A673 (cell line): ENCODE measurements at regions not wholly inside any gene's neighbourhood (a gene's known extent, or its start where the extent isn't known, plus 50 kb on each side); places are given as distances from the start of the nearest gene placed in this dataset.

Source experiments
- EZH2 ChIP-seq: fragments of 200-600 bp; sonication (generic); IDR thresholded peaks from 2 replicates; pipeline ENCODE4 v1.6.1; 2017; ENCODE audit warnings: borderline replicate concordance, low read depth, mild to moderate bottlenecking, mixed read lengths, antibody characterized with exemption, low read length; ENCODE audit not compliant: poor library complexity, severe bottlenecking
- TF ChIP-seq, protein P1 (sequence below): fragments of 300-800, 200-600 bp; sonication (generic); conservative IDR thresholded peaks from 2 replicates; pipeline ENCODE4 v1.5.1; 2017; ENCODE audit warnings: low read depth, mild to moderate bottlenecking, antibody characterized with exemption, low read length, moderate library complexity, mixed read lengths

GRCh38 chr12:124194264-124194892, 100.5 kb upstream of the RFLNA start:
- TF ChIP-seq, protein P1, sequence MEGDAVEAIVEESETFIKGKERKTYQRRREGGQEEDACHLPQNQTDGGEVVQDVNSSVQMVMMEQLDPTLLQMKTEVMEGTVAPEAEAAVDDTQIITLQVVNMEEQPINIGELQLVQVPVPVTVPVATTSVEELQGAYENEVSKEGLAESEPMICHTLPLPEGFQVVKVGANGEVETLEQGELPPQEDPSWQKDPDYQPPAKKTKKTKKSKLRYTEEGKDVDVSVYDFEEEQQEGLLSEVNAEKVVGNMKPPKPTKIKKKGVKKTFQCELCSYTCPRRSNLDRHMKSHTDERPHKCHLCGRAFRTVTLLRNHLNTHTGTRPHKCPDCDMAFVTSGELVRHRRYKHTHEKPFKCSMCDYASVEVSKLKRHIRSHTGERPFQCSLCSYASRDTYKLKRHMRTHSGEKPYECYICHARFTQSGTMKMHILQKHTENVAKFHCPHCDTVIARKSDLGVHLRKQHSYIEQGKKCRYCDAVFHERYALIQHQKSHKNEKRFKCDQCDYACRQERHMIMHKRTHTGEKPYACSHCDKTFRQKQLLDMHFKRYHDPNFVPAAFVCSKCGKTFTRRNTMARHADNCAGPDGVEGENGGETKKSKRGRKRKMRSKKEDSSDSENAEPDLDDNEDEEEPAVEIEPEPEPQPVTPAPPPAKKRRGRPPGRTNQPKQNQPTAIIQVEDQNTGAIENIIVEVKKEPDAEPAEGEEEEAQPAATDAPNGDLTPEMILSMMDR = no peak
- TF ChIP-seq EZH2 = no peak
